Heart right ventricle (tissue), 16 donors: ENCODE measurements at regions not wholly inside any gene's neighbourhood (a gene's known extent, or its start where the extent isn't known, plus 50 kb on each side); places are given as distances from the start of the nearest gene placed in this dataset.

Experiments used
- ATAC-seq, 8 donors: fragments of 200-7000 bp; cut with Tn5 transposase; one replicate each; pipeline ENCODE4 v1.9.1; 2020; ENCODE audit warnings: mild to moderate bottlenecking in 8 of 8, moderate library complexity in 8 of 8, moderate number of reproducible peaks in 1 of 8
- DNase-seq, 2 donors: peaks; one replicate each; pipeline ENCODE4 v3.0.0-alpha.2; 2020
- H3K27ac ChIP-seq, 10 donors: fragments of 200-600 bp; sonication (generic) in 2 of 10; one replicate each; pipeline versions ENCODE4 v1.5.0 to v1.8.0; 2020 to 2022; ENCODE audit warnings: mild to moderate bottlenecking in 3 of 10
- H3K27me3 ChIP-seq, 7 donors: fragments of 200-600 bp; one replicate each; pipeline ENCODE4 v1.8.0; 2021 to 2022; ENCODE audit warnings: mild to moderate bottlenecking in 2 of 7
- H3K36me3 ChIP-seq, 9 donors: fragments of 200-600 bp; sonication (generic) in 1 of 9; one replicate each; pipeline versions ENCODE4 v1.5.0 to v1.8.0; 2020 to 2022; ENCODE audit warnings: mild to moderate bottlenecking in 2 of 9
- H3K4me1 ChIP-seq, 9 donors: fragments of 200-600 bp; sonication (generic) in 1 of 9; one replicate each; pipeline versions ENCODE4 v1.5.0 to v1.8.0; 2020 to 2022; ENCODE audit warnings: mild to moderate bottlenecking in 4 of 9
- H3K4me3 ChIP-seq, 10 donors: fragments of 200-600 bp; sonication (generic) in 2 of 10; one replicate each; pipeline versions ENCODE4 v1.5.0 to v1.8.0; 2020 to 2022; ENCODE audit warnings: mild to moderate bottlenecking in 7 of 10, moderate library complexity in 2 of 10
- H3K9me3 ChIP-seq, 11 donors: fragments of 200-600 bp in 10 of 11; sonication (generic) in 2 of 11; one replicate each; pipeline versions ENCODE4 v1.5.0 to v1.8.0; 2013 to 2022; ENCODE audit warnings: mild to moderate bottlenecking in 2 of 11, control low read depth in 1 of 11, moderate library complexity in 1 of 11
- CTCF ChIP-seq, 9 donors: fragments of 200-600 bp; sonication (generic) in 2 of 9; IDR thresholded peaks; one replicate each; pipeline versions ENCODE4 v1.5.0 to v1.8.0; 2021 to 2022; ENCODE audit warnings: antibody characterized with exemption in 9 of 9, mild to moderate bottlenecking in 5 of 9, moderate library complexity in 1 of 9
- WGBS, 2 donors: extraction: QIAGEN DNeasy Blood & Tissue Kit; methylation state at CpG; one replicate each; pipeline ENCODE4 v1.1.7; 2013; ENCODE audit warnings: inconsistent platforms in 1 of 2; 5-methylcytosine and 5-hydroxymethylcytosine counted together
- intact Hi-C, 10 donors: fragments of 100-400 bp; cut with DNase I; formaldehyde crosslinking; loops; one replicate each; pipeline versions ENCODE4 v1.11.1 to v1.14.2; 2022
- donor health status: Arrhythmogenic right ventricular cardiomyopathy.
- donor health status: ischemic (EF 13 %, LVEDD 7.1; RV severe dilation, severe dysfunction).
- donor health status: healthy with polysubstance abuse.
- donor health status: DM: no; HTN: yes; CAD: no.
- donor health status: DM: no; HTN: no; CAD: no.
- donor health status: ischemic (EF 25% LVEDD 6.9; RV normal size, moderate dysfunction).
- donor health status: ischemic (EF 25% LVEDD 5.7; RV mildly dilated, moderate dysfunction).
- donor health status: healthy.
- donor health status: DM: yes; HTN: yes; CAD: no.
- donor health status: Ischemic cardiomyopathy.
- donor health status: ischemic (EF 35%, LVEDD 5.7; RV mildly dilated, moderate dysfunction).
- donor health status: nonischemic (EF 11% LVEDD 7.7; RV severe dilation, severe dysfunction).
- donor health status: DM: yes; HTN: yes; CAD: no.
- donor health status: PGD.
- donor health status: ischemic (EF 29% LVEDD 5.4; RV normal size, mild dysfunction).
- donor health status: nonischemic (EF 23%, LVEDD 6.1; RV moderate dilation, normal function).

GRCh38 chr3:115475178-115476041, 147.9 kb upstream of the GAP43 start:
- H3K27ac ChIP-seq = no peak overlapping the region
- no peak for TF ChIP-seq CTCF (IDR thresholded peaks at IDR 0.05)
- intact Hi-C loops = no loop called here
- WGBS, 2 donors = 34 to 48% methylated on average over 9 of the region's 9 CpGs
- no peaks in the 10 kb centered on the region for H3K27me3 ChIP-seq
- peak in 4 of 8 donors; percentile 42 to 89 (median 84) for ATAC-seq
- H3K4me3 ChIP-seq = no peak overlapping the region
- H3K36me3 ChIP-seq = no peaks in the 10 kb centered on the region
- H3K9me3 ChIP-seq = no peaks in the 10 kb centered on the region
- H3K4me1 ChIP-seq = peaks cover 0 to 5% (median 0%) of the 10 kb centered on the region in 9 donors
- DNase-seq = peak in 1 of 2 donors; percentile 8

- intact Hi-C loops = no loop called here
- TF ChIP-seq CTCF (IDR thresholded peaks at IDR 0.05) = no peak
- DNase-seq (no peak), ATAC-seq (no peak)
- Histone ChIP-seq H3K36me3 (no peaks in the 10 kb centered on the region), H3K9me3 (no peaks in the 10 kb centered on the region), H3K27me3 (no peaks in the 10 kb centered on the region), H3K27ac (no peak overlapping the region), H3K4me3 (no peak overlapping the region), H3K4me1 (peaks cover 0 to 5% (median 0%) of the 10 kb centered on the region in 9 donors)
These were observed 146.8 kb upstream of the GAP43 start for GRCh38 chr3:115476472-115476871.

GRCh38 chr3:115478359-115478758, 145.0 kb upstream of the GAP43 start:
- WGBS, 2 donors = 90 to 91% methylated on average over 4 of the region's 4 CpGs
- H3K9me3 ChIP-seq = no peaks in the 10 kb centered on the region
- no peaks in the 10 kb centered on the region for H3K27me3 ChIP-seq
- intact Hi-C loops = no loop called here
- H3K4me3 ChIP-seq = no peak overlapping the region
- no peak for TF ChIP-seq CTCF (IDR thresholded peaks at IDR 0.05)
- ATAC-seq (no peak), DNase-seq (no peak)
- no peaks in the 10 kb centered on the region for H3K36me3 ChIP-seq
- no peak overlapping the region for H3K27ac ChIP-seq
- peaks cover 0 to 5% (median 0%) of the 10 kb centered on the region in 9 donors for H3K4me1 ChIP-seq

GRCh38 chr3:115486880-115487279, 136.4 kb upstream of the GAP43 start:
- no peaks in the 10 kb centered on the region for H3K27me3 ChIP-seq
- H3K27ac ChIP-seq = no peak overlapping the region
- ATAC-seq (no peak), DNase-seq (no peak)
- 55 to 63% methylated on average over 2 of the region's 2 CpGs for WGBS, 2 donors
- no peaks in the 10 kb centered on the region for H3K36me3 ChIP-seq
- peaks cover 0 to 6% (median 0%) of the 10 kb centered on the region in 9 donors for H3K4me1 ChIP-seq
- no peak for TF ChIP-seq CTCF (IDR thresholded peaks at IDR 0.05)
- no peak overlapping the region for H3K4me3 ChIP-seq
- no peaks in the 10 kb centered on the region for H3K9me3 ChIP-seq
- intact Hi-C loops = no loop called here
